ENCODE measurements at regions not wholly inside any gene's neighbourhood (a gene's known extent, or its start where the extent isn't known, plus 50 kb on each side); places are given as distances from the start of the nearest gene placed in this dataset.

DNA sequence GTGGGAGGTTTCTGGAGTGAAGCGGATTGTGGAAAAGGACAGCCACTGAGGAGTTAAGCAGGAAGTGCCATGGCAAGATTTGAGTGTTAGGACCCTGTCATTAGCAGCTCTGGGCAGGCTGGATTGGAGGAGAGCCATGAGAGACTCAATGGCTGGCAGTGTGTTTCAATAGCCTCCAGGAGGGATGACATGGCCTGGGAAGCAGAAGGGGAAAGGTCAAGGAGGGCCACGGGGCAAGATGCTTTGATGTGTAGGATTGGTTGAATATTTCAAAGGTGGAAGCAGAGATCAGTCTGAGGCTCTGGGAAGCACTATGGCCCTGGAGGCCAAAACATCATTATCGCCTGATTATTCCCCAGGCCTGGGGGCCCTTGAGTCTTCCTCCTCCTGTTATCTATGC, 229.0 kb upstream of the HS6ST1 start:
- DNase-seq (ENCODE audit: low spot score in 2 of 2), result no peak
- Mint-ChIP-seq H3K4me1 (no peaks in the 10 kb centered on the region), H3K36me3 (no peaks in the 10 kb centered on the region), H3K27ac (no peak overlapping the region), H3K9me3 (no peaks in the 10 kb centered on the region), H3K4me3 (no peak overlapping the region)
- ATAC-seq, result no peak

DNA sequence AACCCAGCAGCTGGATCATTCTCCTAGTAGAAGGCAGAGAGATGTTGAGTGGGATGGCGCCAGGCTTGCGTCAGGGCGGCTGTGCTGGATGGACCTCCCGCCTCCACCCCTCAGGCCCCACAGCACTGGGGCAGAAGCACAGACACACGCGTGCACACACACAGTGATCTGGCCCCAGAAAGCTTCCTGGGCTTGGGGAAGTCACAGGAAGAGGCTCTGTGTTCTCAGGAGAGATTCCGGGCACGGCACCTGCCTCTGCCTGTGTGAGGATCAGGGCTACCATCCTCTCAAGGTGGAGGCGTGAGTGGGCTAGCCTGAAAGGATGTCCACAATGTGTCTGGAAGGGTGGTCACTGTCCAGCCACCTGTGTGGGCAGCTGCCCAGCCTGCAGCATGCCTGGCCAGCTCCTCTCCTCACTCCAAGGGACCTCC, 229.8 kb upstream of the HS6ST1 start:
- ATAC-seq, result no peak
- no peaks in the 10 kb centered on the region for H3K9me3 Mint-ChIP-seq
- H3K36me3 Mint-ChIP-seq, result no peaks in the 10 kb centered on the region
- H3K4me3 Mint-ChIP-seq, result no peak overlapping the region
- H3K27ac Mint-ChIP-seq, result no peak overlapping the region
- H3K4me1 Mint-ChIP-seq, result no peaks in the 10 kb centered on the region
- no peak for DNase-seq (ENCODE audit: low spot score in 2 of 2)

GRCh38 chr2:128549094-128549493, 230.4 kb upstream of the HS6ST1 start:
- Mint-ChIP-seq H3K4me1 (no peaks in the 10 kb centered on the region), H3K9me3 (no peaks in the 10 kb centered on the region), H3K4me3 (no peak overlapping the region), H3K36me3 (no peaks in the 10 kb centered on the region), H3K27ac (no peak overlapping the region)
- no peak for ATAC-seq
- no peak for DNase-seq (ENCODE audit: low spot score in 2 of 2)

GRCh38 chr2:128549646-128550260, 231.1 kb upstream of the HS6ST1 start:
- no peak overlapping the region for H3K27ac Mint-ChIP-seq
- H3K36me3 Mint-ChIP-seq, result no peaks in the 10 kb centered on the region
- ATAC-seq (no peak), DNase-seq (ENCODE audit: low spot score in 2 of 2) (no peak)
- no peaks in the 10 kb centered on the region for H3K4me1 Mint-ChIP-seq
- no peaks in the 10 kb centered on the region for H3K9me3 Mint-ChIP-seq
- no peak overlapping the region for H3K4me3 Mint-ChIP-seq

DNA sequence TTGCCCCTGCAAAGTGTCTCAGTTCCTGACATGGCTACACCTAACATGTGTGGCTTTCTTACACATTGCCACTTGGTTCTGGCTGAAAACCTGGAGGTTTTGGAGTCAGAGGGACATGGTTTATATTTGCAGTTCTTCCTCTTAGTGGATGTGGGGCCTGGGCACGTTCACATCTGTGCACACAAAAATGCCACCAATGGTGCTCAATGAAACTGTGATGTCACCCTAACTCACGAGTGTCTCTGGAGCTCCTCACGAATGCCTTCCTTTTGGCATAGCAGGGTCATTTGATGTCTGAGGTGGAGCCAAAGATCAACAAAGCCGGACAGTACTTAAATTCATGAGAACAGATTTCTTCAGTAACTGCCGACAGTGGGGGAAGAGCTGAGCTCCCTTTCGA, 231.7 kb upstream of the HS6ST1 start:
- ATAC-seq, result no peak
- Mint-ChIP-seq H3K27ac (no peak overlapping the region), H3K4me1 (no peaks in the 10 kb centered on the region), H3K4me3 (no peak overlapping the region), H3K9me3 (no peaks in the 10 kb centered on the region), H3K36me3 (no peaks in the 10 kb centered on the region)
- no peak for DNase-seq (ENCODE audit: low spot score in 2 of 2)

GRCh38 chr2:128550801-128551416, 232.2 kb upstream of the HS6ST1 start:
- Mint-ChIP-seq H3K36me3 (no peaks in the 10 kb centered on the region), H3K27ac (no peak overlapping the region), H3K4me1 (no peaks in the 10 kb centered on the region), H3K4me3 (no peak overlapping the region), H3K9me3 (no peaks in the 10 kb centered on the region)
- no peak for ATAC-seq
- no peak for DNase-seq (ENCODE audit: low spot score in 2 of 2)

- H3K4me3 Mint-ChIP-seq, result no peak overlapping the region
- H3K9me3 Mint-ChIP-seq, result no peaks in the 10 kb centered on the region
- ATAC-seq (no peak), DNase-seq (ENCODE audit: low spot score in 2 of 2) (no peak)
- H3K4me1 Mint-ChIP-seq, result no peaks in the 10 kb centered on the region
- H3K36me3 Mint-ChIP-seq, result no peaks in the 10 kb centered on the region
- H3K27ac Mint-ChIP-seq, result no peak overlapping the region
Measured at GRCh38 chr2:128551435-128551834, 232.8 kb upstream of the HS6ST1 start.

DNA sequence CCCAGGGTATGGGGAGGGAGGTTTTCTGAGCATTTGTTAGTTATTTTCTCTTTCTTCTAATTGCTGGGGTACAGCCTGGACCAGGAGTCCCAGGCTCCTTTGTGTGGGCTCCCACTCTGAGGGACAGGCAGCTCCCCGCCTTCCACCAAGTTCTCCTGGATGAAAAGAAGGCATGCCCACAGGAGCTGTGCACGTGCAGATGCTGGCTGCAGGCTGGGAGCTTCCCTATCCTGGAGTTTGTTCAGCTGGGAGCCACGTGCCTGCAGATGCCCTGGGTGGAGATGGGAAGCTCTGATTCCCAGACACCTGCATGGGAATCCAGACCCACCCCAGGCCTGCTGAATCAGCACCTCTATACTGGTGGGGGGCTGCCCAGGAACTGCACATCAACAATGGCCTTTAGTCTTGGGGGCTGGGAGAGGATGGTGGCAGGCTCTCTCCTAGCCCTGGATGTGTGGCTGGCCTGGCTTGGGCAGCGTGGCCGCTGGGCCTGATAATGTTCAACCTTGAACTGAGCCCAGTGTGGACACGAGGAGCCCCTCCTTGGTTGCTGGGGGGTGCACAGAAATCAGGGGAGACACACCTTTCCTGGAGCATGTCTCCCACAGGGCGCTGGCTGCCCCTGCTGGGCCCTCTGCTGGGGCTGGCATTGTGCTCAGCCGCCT, 233.6 kb upstream of the HS6ST1 start:
- DNase-seq (ENCODE audit: low spot score in 2 of 2), result no peak
- Mint-ChIP-seq H3K4me3 (no peak overlapping the region), H3K9me3 (no peaks in the 10 kb centered on the region), H3K36me3 (no peaks in the 10 kb centered on the region), H3K4me1 (no peaks in the 10 kb centered on the region), H3K27ac (no peak overlapping the region)
- no peak for ATAC-seq

- DNase-seq (ENCODE audit: low spot score in 2 of 2) (no peak), ATAC-seq (no peak)
- Mint-ChIP-seq H3K9me3 (no peaks in the 10 kb centered on the region), H3K4me1 (no peaks in the 10 kb centered on the region), H3K27ac (no peak overlapping the region), H3K4me3 (no peak overlapping the region), H3K36me3 (no peaks in the 10 kb centered on the region)
Measured at GRCh38 chr2:128552806-128553551, 234.3 kb upstream of the HS6ST1 start.

DNA sequence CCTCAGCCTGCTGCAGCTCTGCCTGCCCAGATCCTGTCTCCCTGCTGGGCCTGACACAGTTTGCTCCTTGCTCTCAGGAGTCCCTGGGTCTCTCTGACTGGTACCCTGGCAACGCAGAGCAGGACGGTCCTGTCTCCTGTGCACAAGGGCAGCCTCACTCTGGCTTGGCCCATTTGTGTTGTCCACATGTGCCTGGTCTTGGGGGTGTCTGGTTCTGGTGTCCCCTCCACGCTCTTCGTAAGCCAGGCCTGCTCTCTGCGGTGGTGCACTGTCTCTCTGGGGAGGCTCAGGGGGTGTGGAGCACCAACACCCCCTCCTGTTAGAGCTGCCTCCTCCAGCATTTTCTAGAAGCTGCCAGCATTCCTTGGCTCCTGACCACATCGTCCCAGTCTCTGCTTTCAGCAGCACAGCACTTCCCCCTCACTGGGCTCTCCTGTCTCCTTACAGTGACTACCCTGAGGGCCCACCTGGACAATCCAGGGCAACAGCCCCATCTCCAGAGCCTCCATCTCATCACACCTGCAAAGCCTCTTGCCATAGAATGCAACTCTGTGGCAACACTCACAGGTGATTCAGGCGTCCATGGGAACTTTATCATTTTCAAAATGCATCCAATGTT, 235.6 kb upstream of the HS6ST1 start:
- no peak for DNase-seq (ENCODE audit: low spot score in 2 of 2)
- H3K27ac Mint-ChIP-seq, result no peak overlapping the region
- no peak for ATAC-seq
- H3K36me3 Mint-ChIP-seq, result no peaks in the 10 kb centered on the region
- H3K4me1 Mint-ChIP-seq, result no peaks in the 10 kb centered on the region
- no peaks in the 10 kb centered on the region for H3K9me3 Mint-ChIP-seq
- no peak overlapping the region for H3K4me3 Mint-ChIP-seq

- no peak overlapping the region for H3K4me3 Mint-ChIP-seq
- no peaks in the 10 kb centered on the region for H3K36me3 Mint-ChIP-seq
- ATAC-seq (no peak), DNase-seq (ENCODE audit: low spot score in 2 of 2) (no peak)
- no peaks in the 10 kb centered on the region for H3K4me1 Mint-ChIP-seq
- no peak overlapping the region for H3K27ac Mint-ChIP-seq
- H3K9me3 Mint-ChIP-seq, result no peaks in the 10 kb centered on the region
Measured at GRCh38 chr2:128555433-128555832, 236.8 kb upstream of the HS6ST1 start.

DNA sequence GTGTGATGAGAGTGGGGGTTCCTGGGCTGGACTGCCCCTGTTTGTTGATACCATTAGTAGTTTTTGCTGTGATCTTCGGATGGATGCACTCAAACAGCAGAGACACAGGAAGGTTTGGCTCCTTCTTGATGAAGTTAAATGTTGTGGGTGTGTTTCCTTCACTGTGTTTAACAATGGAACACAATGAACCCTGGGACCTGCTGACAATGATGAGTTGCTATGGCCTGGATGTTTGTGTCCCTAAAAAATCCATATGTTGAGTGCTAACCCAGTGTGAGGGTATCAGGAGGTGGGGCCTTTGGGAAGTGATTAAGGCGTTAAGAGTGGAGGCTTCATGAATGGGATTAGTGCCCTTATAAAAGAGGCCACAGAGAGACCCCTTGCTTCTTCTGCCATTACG, 237.4 kb upstream of the HS6ST1 start:
- H3K27ac Mint-ChIP-seq, result no peak overlapping the region
- no peaks in the 10 kb centered on the region for H3K4me1 Mint-ChIP-seq
- no peak overlapping the region for H3K4me3 Mint-ChIP-seq
- H3K9me3 Mint-ChIP-seq, result no peaks in the 10 kb centered on the region
- DNase-seq (ENCODE audit: low spot score in 2 of 2) (no peak), ATAC-seq (no peak)
- no peaks in the 10 kb centered on the region for H3K36me3 Mint-ChIP-seq

GRCh38 chr2:128556633-128557032, 238.0 kb upstream of the HS6ST1 start:
- Mint-ChIP-seq H3K36me3 (no peaks in the 10 kb centered on the region), H3K9me3 (no peaks in the 10 kb centered on the region), H3K4me3 (no peak overlapping the region), H3K4me1 (no peaks in the 10 kb centered on the region), H3K27ac (no peak overlapping the region)
- DNase-seq (ENCODE audit: low spot score in 2 of 2) (no peak), ATAC-seq (no peak)

DNA sequence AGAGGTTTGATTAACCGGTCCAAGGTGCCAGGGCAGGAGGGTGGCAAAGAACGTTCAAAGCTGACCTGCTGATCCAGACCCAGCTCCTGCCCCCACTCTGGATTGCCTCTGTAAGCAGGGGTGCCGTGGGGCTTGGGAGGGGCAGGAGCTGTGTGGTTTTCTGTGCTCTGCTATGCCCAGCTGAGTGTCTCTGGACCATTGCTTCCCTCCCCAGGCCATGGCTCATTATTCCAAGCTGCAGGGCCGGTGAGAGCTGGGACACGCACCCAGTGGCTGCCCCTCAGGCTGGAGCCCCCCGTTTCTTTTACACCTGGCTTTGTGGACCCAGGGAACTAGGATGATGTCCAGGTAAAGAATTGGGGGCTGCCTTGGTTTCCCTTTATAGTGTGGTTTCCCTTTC, 238.4 kb upstream of the HS6ST1 start:
- H3K36me3 Mint-ChIP-seq, result no peaks in the 10 kb centered on the region
- DNase-seq (ENCODE audit: low spot score in 2 of 2), result no peak
- H3K4me3 Mint-ChIP-seq, result no peak overlapping the region
- no peaks in the 10 kb centered on the region for H3K4me1 Mint-ChIP-seq
- H3K27ac Mint-ChIP-seq, result no peak overlapping the region
- no peak for ATAC-seq
- H3K9me3 Mint-ChIP-seq, result no peaks in the 10 kb centered on the region

- Mint-ChIP-seq H3K4me3 (no peak overlapping the region), H3K4me1 (no peaks in the 10 kb centered on the region), H3K36me3 (no peaks in the 10 kb centered on the region), H3K9me3 (no peaks in the 10 kb centered on the region), H3K27ac (no peak overlapping the region)
- DNase-seq (ENCODE audit: low spot score in 2 of 2) (no peak), ATAC-seq (no peak)
Measured at GRCh38 chr2:128557831-128558241, 239.2 kb upstream of the HS6ST1 start.

Data from stimulated activated effector memory CD8-positive, alpha-beta T cell treated with anti-CD3 and anti-CD28 coated beads, Interleukin-12 subunit alpha, Interleukin-12 subunit beta, amount 100 ng/mL, for 72 hours (primary cell).